GM18907 (cell line): ENCODE measurements at regions not wholly inside any gene's neighbourhood (a gene's known extent, or its start where the extent isn't known, plus 50 kb on each side); places are given as distances from the start of the nearest gene placed in this dataset.

Source experiments
- ATAC-seq: cut with Tn5 transposase; IDR thresholded peaks from one replicate; pipeline ENCODE4 v1.9.1; 2021; ENCODE audit warnings: mild to moderate bottlenecking, moderate library complexity; ENCODE audit not compliant: unreplicated experiment

DNA sequence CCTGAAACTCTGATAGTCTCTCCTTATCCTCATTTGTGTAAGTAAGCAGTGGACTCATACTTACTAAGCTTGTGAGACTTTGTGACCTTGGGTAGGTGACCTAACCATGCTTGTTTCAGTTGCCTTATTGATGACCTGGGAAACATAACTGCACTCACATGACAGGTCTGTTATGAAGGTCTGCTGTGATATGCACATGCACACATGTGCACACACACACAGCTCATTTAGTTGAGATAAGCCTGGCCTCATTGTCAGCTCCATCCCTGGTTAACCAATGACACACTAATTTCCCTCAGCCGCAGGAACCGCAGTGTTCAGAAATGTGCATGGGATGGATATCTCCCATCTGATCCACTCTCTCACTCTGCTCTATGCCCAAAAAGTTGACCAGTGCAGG lies 177.2 kb downstream of the GPAM start:
- ATAC-seq, result no peak

DNA sequence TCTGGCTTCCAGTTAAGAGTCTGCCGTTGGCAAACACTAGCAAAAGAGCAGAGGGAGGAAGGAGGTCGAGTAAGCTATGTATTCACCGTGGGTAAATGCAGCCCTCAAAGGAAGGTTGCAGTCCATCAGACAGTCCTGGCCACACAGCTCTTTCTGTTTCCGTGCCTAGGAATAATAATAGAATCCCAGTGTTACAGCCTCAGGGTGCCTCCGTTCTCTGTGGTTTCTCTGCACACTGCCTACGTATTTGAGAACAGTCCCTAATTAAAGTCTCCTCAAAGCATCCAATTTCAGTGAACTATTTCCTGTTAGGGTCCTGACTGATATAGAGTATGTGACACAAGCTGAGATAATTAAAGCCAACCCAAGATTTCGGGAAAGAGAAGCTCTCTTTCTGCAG lies 176.7 kb downstream of the GPAM start:
- no peak for ATAC-seq

- ATAC-seq, result no peak
Observed at GRCh38 chr10:112022196-112022595, 161.4 kb downstream of the GPAM start.

GRCh38 chr10:112024079-112024478 lies 159.5 kb downstream of the GPAM start:
- ATAC-seq, result no peak

DNA sequence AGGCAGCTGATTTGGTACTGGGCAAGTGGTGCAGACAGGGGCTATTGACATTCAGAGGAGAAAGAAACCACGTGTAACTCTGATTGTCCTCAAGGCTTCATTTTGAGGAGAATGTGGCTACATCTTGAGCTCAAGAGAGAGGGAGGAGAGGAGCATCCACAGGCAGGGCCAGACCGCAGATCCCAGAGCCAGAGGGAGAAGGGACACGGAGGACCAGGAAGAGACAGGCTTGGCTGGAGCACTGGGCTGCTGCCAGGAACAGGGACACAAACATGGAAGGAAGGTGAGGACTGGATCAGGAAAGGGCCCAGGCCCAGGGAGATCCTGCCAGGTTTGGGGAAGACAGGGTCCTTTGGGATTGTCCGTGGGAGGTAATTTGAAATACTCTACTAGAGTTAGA lies 158.3 kb downstream of the GPAM start:
- no peak for ATAC-seq

- no peak for ATAC-seq
Observed at GRCh38 chr10:112026438-112026837, 157.1 kb downstream of the GPAM start.

DNA sequence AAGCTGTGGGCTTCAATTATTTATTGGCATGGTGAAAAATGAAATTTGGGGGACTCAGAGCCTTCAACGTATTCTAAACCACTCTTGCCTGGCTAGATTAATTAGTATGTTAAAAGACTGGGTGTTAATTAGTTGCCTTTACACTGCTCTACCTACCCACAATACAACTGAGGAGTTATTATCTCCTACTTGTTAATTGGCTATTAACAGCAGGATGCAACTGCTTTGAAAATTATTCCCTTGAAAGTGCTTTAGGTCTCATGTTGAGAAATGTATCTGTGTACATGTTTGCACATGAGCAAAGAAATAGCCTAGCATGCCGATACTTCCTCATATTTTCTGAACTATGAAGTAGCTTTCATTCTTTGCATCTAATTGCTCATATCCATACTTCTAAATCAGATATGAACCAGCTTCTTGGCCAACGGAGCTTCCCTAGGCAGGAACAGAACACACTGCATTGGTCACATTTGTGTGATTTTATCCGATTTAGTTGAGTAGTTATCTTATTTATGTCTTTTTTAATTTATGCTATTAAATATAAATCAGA lies 155.8 kb downstream of the GPAM start:
- no peak for ATAC-seq

DNA sequence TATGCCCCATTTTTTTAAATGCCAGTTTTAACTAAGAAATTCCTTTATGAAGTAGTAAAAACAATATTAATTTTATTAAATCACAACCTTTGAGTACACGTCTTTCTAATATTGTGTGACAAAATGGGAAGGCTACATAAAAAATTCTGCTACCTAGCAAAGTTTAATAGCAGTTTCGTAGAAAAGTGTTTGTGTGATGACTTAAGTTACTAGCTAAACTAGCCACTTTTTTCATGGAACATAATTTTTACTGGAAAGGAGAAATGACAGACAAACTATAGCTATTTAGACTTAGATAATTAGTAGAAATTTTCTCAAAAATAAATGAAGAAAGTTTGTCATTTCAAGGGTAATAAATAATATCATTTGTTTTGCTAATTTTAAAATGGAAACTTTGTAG lies 153.1 kb downstream of the GPAM start:
- ATAC-seq, result no peak

- no peak for ATAC-seq
Observed at GRCh38 chr10:112039823-112040222, 143.7 kb downstream of the GPAM start.

DNA sequence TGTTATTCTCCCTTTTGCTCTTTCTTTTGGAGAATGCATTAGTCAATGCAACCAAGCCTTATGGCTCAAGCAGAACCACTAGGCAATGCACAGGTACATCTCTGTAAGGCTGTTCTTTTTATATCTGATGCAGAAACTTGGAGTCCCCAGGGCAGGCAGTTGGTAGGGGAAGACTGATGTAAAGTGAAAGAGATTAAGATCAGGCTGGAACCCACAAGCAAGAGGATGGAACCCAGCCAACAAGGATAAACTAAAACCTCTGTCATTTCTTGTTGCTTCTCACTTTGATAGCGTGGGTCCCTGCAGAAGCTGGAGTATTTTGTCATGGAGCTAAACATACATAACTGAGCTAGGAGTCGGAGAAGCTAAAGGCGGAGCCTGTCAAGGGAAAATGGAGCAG lies 142.9 kb downstream of the GPAM start:
- ATAC-seq, result no peak

DNA sequence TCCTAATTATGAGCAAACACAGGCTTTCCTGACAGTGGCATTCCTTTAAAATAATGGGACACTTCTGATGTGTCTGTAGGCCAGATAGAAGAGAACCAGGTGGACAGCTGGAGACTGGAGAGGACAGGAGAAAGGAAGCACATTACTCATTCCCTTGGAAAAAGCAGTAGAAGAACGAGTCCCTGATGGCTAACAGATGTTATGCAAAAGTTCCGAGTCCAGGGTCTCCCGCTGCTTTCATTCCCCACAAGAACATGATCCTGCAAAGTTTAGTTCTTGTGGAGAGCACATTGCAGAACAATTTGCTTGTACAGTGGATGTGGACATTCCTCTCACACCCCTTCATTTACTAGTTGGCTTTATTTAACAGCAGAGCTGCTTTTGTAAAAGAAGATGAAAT lies 137.6 kb downstream of the GPAM start:
- no peak for ATAC-seq

GRCh38 chr10:112047674-112048073 lies 135.9 kb downstream of the GPAM start:
- ATAC-seq, result no peak

- no peak for ATAC-seq
Observed at GRCh38 chr10:112052166-112052565, 131.4 kb downstream of the GPAM start.

- no peak for ATAC-seq
Observed at GRCh38 chr10:112053895-112054294, 129.7 kb downstream of the GPAM start.

DNA sequence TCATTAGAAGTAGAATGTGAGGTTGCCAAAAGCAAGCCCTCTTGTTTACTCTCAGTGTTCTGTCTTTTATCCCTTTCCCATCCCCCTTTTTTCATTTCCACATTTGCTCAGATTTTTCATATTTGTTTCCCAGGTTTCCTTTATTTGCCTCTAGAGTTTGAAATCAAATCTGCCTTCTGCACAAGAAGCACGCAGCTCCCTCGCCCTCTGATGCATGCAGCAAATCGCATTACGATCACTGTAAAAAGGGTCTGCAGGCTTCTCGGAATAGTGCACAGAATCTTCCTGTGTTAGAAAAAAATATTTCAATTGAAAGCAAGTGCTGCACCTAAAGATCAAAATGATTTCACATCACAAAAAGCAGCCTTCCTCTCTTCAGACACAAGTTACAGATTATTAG lies 129.0 kb downstream of the GPAM start:
- no peak for ATAC-seq

- ATAC-seq, result no peak
Observed at GRCh38 chr10:112057072-112057471, 126.5 kb downstream of the GPAM start.

DNA sequence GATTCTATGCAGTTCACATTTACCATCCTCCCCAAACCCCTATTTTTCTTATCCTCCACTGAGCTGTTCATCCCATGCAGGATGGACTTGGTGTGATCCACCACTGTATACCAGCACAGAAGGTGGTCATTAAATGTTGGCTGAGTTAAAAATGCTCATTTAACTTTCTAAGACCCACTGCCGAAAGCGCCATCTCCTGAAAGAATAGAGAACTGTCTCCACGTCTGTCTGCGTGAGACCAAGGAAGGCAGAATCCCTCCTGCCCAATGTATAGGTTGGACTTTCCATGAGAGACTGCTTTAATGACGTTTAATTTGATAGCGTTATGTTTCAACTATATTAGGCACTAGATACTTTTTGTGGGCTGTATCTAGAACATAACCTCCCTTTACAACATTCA lies 124.3 kb downstream of the GPAM start:
- ATAC-seq, result no peak

GRCh38 chr10:112071596-112072133 lies 111.9 kb downstream of the GPAM start:
- no peak for ATAC-seq

GRCh38 chr10:112078003-112078402 lies 105.6 kb downstream of the GPAM start:
- ATAC-seq, result no peak

- no peak for ATAC-seq
Observed at GRCh38 chr10:112080231-112080630, 103.3 kb downstream of the GPAM start.

DNA sequence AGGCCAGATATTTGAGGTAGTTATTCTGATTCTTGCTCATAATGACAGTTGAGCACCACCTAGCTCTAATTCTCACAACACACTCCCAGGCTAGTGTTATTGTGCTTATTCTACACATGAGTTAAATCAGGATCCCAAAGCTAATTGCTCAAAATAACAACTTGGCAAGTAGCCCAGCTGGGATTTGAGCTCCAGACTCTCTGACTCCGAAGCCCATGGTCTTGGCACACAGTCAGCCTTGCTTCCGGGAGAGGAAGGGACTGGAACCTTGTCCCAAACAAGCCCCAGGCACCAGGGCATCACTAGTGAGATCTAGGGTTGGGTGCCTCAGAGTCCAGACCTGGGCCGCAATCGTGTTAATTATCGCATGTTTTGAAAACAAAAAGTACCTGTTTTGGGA lies 101.4 kb downstream of the GPAM start:
- no peak for ATAC-seq

DNA sequence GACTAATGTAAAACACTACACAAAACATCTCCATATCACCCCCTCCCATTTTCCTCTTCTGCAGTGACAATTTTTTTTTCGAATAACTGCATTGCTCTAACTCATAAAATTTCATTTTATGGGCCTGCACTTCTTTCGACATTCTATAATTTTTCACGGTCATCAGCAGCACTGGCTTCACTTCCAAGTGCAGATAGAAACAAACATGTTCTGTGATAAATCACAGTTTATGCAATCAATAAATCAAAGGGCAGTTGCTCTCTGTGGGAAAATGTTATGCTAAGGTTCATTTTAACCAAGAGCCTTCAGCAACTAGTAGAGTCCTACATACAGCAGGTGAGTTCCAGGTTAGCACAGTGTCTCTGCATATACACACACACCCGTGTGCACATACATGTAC lies 100.1 kb downstream of the GPAM start:
- no peak for ATAC-seq

DNA sequence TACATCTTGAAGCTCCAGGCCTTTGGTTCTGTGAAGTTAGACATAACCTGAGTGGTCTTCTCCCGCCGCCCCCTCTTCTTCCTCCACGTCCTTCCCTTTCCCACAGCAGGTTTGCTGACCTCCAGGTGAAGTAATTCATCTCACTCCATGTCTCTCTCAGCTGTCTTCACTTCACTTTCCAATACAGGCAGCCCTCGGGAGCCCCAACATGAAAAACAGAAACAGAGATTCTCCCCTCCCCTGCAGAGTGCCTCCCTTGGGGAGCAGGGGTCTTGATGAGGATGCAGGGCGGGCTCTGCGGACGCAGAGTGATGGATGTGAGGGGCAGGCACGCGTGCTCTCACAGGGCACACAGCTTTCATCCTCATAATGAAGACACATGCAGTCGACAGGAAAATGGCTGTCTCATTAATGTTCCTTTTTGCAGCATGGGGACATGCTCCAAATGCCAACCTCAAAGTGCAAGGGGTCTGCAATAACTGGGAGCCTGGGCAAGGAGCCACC lies 95.6 kb downstream of the GPAM start:
- ATAC-seq, result no peak
